ENCODE measurements at regions not wholly inside any gene's neighbourhood (a gene's known extent, or its start where the extent isn't known, plus 50 kb on each side); places are given as distances from the start of the nearest gene placed in this dataset.
A peak's percentile ranks its signal among the peaks of the same experiment; 100 is the strongest.
"Not testable (repeated sequence)": the region's sequence is repeated elsewhere in the genome, so short reads cannot be mapped to it uniquely, and the experiment has no call there.

DNA sequence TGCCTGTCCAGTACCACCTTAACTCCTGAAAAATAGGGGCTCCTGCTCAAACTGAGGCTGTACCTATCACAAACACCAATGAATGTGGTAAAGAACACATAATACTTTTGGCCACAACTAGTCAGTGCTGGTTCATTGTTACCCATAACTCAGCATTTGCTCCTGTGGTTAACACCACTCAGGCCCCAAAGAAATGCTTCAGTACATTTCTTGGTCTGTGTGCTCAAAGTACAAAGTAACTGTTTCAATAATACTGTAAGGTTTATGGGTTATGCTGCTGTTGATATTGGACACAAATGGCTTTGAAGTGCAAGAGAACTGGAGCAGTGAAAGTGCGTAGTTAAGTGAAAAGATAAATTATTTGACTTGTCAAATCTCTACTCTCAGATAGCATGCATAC lies 95.0 kb upstream of the TACR1 start:
- in situ Hi-C loops (cut with MboI; ENCODE audit: low pct_unique_long_range_greater_than_20kb, low sequenced_read_pairs, unreplicated experiment): no loop called here
- no peak for DNase-seq (ENCODE audit: low spot score)
- TF ChIP-seq, protein P1, sequence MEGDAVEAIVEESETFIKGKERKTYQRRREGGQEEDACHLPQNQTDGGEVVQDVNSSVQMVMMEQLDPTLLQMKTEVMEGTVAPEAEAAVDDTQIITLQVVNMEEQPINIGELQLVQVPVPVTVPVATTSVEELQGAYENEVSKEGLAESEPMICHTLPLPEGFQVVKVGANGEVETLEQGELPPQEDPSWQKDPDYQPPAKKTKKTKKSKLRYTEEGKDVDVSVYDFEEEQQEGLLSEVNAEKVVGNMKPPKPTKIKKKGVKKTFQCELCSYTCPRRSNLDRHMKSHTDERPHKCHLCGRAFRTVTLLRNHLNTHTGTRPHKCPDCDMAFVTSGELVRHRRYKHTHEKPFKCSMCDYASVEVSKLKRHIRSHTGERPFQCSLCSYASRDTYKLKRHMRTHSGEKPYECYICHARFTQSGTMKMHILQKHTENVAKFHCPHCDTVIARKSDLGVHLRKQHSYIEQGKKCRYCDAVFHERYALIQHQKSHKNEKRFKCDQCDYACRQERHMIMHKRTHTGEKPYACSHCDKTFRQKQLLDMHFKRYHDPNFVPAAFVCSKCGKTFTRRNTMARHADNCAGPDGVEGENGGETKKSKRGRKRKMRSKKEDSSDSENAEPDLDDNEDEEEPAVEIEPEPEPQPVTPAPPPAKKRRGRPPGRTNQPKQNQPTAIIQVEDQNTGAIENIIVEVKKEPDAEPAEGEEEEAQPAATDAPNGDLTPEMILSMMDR (IDR thresholded peaks at IDR 0.05; ENCODE audit: extremely low read depth, insufficient read depth, missing control alignments): no peak

GRCh38 chr2:75292826-75293225 lies 93.5 kb upstream of the TACR1 start:
- in situ Hi-C loops (cut with MboI; ENCODE audit: low pct_unique_long_range_greater_than_20kb, low sequenced_read_pairs, unreplicated experiment): no loop called here
- TF ChIP-seq, protein P1 (IDR thresholded peaks at IDR 0.05; ENCODE audit: extremely low read depth, insufficient read depth, missing control alignments): no peak
- no peak for DNase-seq (ENCODE audit: low spot score)

GRCh38 chr2:75290600-75291150 lies 91.4 kb upstream of the TACR1 start:
- TF ChIP-seq, protein P1 (IDR thresholded peaks at IDR 0.05; ENCODE audit: extremely low read depth, insufficient read depth, missing control alignments): no peak
- in situ Hi-C loops (cut with MboI; ENCODE audit: low pct_unique_long_range_greater_than_20kb, low sequenced_read_pairs, unreplicated experiment): no loop called here
- DNase-seq (ENCODE audit: low spot score): no peak

DNA sequence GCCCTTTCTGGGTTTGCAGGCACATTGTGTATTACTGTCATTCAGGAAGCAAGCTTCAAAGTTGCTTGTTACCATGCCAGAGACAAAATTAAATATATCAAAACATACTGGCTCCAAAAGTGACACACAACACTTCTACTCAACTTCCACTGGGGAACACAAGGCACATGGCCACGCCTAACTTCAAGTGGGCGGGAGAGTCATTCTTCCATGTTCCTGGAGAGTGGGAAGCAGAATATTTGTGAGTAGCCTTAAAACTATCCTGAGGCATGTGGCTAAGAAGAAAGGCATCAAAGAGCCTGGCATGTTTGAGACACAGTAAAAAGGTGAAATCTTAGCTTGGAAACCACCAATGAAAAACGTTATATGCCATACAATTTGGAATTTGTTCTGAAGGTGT lies 90.5 kb upstream of the TACR1 start:
- DNase-seq (ENCODE audit: low spot score): no peak
- TF ChIP-seq, protein P1 (IDR thresholded peaks at IDR 0.05; ENCODE audit: extremely low read depth, insufficient read depth, missing control alignments): no peak
- in situ Hi-C loops (cut with MboI; ENCODE audit: low pct_unique_long_range_greater_than_20kb, low sequenced_read_pairs, unreplicated experiment): no loop called here

GRCh38 chr2:75289178-75289577 lies 89.9 kb upstream of the TACR1 start:
- DNase-seq (ENCODE audit: low spot score); in situ Hi-C loops (cut with MboI; ENCODE audit: low pct_unique_long_range_greater_than_20kb, low sequenced_read_pairs, unreplicated experiment): not testable (repeated sequence)

GRCh38 chr2:75288760-75289159 lies 89.4 kb upstream of the TACR1 start:
- in situ Hi-C loops (cut with MboI; ENCODE audit: low pct_unique_long_range_greater_than_20kb, low sequenced_read_pairs, unreplicated experiment): no loop called here
- TF ChIP-seq, protein P1 (IDR thresholded peaks at IDR 0.05; ENCODE audit: extremely low read depth, insufficient read depth, missing control alignments): no peak

GRCh38 chr2:75287624-75288316 lies 88.5 kb upstream of the TACR1 start:
- in situ Hi-C loops (cut with MboI; ENCODE audit: low pct_unique_long_range_greater_than_20kb, low sequenced_read_pairs, unreplicated experiment): no loop called here
- TF ChIP-seq, protein P1 (IDR thresholded peaks at IDR 0.05; ENCODE audit: extremely low read depth, insufficient read depth, missing control alignments): no peak
- peak; percentile 15 for DNase-seq (ENCODE audit: low spot score)

More at GRCh38 chr2:75288760-75289159, 89.4 kb upstream of the TACR1 start:
- DNase-seq (ENCODE audit: low spot score): no peak

All from GM13977 (cell line).